Duodenal mucosa (tissue), 2 donors: ENCODE measurements at regions not wholly inside any gene's neighbourhood (a gene's known extent, or its start where the extent isn't known, plus 50 kb on each side); places are given as distances from the start of the nearest gene placed in this dataset.

Source experiments
- H3K27ac ChIP-seq: one replicate; pipeline ENCODE4 v1.7.0; 2013; ENCODE audit warnings: low read depth, low read length
- H3K27me3 ChIP-seq, 2 donors: one replicate each; pipeline ENCODE4 v1.7.0; 2013; ENCODE audit warnings: low read length in 2 of 2, control low read depth in 1 of 2; ENCODE audit not compliant: insufficient read depth in 2 of 2, control insufficient read depth in 1 of 2
- H3K36me3 ChIP-seq, 2 donors: one replicate each; pipeline ENCODE4 v1.7.0; 2013; ENCODE audit warnings: low read length in 2 of 2, control low read depth in 1 of 2; ENCODE audit not compliant: insufficient read depth in 2 of 2, control insufficient read depth in 1 of 2
- H3K4me1 ChIP-seq, 2 donors: one replicate each; pipeline ENCODE4 v1.7.0; 2013; ENCODE audit warnings: low read length in 2 of 2, control low read depth in 1 of 2; ENCODE audit not compliant: insufficient read depth in 2 of 2, control insufficient read depth in 1 of 2
- H3K4me3 ChIP-seq, 2 donors: one replicate each; pipeline ENCODE4 v1.7.0; 2013; ENCODE audit warnings: low read length in 2 of 2, low read depth in 1 of 2
- H3K9ac ChIP-seq, 2 donors: one replicate each; pipeline ENCODE4 v1.7.0; 2013; ENCODE audit warnings: low read length in 2 of 2, low read depth in 1 of 2
- H3K9me3 ChIP-seq, 2 donors: one replicate each; pipeline ENCODE4 v1.7.0; 2013; ENCODE audit warnings: low read length in 2 of 2, control low read depth in 1 of 2; ENCODE audit not compliant: control insufficient read depth in 1 of 2

DNA sequence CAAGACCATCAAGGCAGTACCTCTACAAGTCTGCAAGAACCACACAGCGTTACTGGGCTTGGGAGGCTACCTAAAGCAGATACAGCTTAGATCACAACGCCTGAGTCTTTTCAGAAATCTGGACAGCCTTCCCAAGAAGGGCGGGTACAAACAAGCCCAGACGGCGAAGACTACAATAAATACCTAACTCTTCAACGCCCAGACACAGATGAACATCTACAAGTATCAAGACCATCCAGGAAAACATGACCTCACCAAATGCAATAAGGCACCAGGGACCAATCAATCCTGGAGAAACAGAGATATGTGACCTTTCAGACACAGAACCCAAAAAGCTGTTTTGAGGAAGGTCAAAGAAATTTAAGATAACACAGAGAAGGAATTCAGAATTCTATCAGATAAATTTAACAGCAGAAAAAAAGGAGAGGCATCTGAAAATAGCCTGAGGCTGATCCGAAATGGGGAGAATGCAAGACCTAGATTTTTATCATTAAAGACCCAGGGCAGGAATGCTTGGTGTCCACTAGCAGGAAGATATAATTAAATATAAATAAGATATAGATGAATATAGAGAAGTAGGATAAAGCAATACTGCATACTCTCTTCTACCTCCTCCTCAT lies 131.7 kb upstream of the COL21A1 start:
- H3K27ac ChIP-seq, result no peak overlapping the region

DNA sequence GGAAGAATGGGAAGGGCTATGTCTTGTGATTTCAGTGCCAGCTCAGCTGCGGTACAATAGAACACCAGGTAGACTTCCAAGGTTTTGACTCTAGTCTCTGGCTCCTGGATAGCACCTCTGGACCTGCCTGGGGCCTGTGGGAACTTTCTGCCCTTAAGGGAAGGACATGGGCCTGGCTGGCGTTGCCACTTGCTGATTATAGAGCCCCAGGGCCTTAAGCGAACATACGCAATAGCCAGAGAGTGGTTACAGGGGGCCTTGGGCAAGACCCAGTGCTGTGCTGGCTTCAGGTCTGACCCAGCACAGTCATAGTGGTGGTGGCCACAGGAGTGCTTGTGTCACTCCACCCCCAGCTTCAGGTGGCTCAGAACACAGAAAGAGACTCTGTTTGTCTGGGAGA lies 131.1 kb upstream of the COL21A1 start:
- Histone ChIP-seq H3K4me3 (no peak overlapping the region), H3K27me3 (no peaks in the 10 kb centered on the region), H3K9ac (no peak overlapping the region), H3K27ac (no peak overlapping the region), H3K4me1 (peaks cover 0 to 7% of the 10 kb centered on the region in 2 donors), H3K36me3 (no peaks in the 10 kb centered on the region), H3K9me3 (no peaks in the 10 kb centered on the region)

More for the DNA sequence above, 131.7 kb upstream of the COL21A1 start:
- H3K36me3 ChIP-seq, result no peaks in the 10 kb centered on the region
- no peak overlapping the region for H3K4me3 ChIP-seq
- H3K27me3 ChIP-seq, result no peaks in the 10 kb centered on the region
- H3K9me3 ChIP-seq, result no peaks in the 10 kb centered on the region
- H3K4me1 ChIP-seq, result peaks cover 0 to 7% of the 10 kb centered on the region in 2 donors
- no peak overlapping the region for H3K9ac ChIP-seq

DNA sequence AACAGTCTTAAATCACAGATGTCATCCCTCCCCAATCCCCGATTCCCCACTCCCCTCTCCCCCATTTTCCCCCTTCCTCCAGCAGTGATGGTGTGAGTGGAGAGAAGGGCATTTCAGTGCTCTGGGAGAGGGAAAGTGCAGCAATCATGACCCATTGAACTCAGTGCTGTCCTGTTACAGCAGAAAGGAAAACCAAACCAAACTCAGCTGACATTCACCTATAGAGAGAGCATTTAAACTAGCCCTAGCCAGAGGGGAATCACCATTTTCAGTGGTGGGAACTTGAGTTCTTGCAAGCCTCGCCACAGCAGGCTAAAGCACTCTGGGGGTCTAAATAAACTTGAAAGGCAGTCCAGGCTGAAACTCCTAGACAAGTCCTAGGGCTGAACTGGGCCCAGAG lies 129.9 kb upstream of the COL21A1 start:
- Histone ChIP-seq H3K27me3 (no peaks in the 10 kb centered on the region), H3K36me3 (no peaks in the 10 kb centered on the region), H3K4me1 (peaks cover 0 to 10% of the 10 kb centered on the region in 2 donors), H3K27ac (no peak overlapping the region), H3K9me3 (no peaks in the 10 kb centered on the region), H3K9ac (no peak overlapping the region), H3K4me3 (no peak overlapping the region)

DNA sequence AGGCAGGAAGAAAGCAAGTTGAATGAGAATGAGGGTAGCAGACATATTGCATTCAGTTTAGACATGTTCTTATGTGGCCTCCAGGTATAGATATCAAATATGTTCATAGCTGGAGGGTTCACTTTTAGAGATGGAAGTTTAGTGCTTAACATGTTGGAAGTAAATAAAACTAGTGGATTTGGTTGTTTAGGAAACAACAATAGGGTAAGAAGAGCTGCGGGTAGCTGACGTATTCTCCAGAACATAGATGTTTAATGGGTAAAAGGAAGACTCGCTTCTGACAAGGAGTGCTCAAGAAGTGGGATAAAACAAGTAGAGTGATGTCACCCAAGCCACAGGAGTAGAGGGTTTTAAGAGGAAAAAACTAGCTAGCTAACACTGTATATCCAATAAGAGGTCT lies 128.4 kb upstream of the COL21A1 start:
- H3K9me3 ChIP-seq, result no peaks in the 10 kb centered on the region
- H3K4me3 ChIP-seq, result no peak overlapping the region
- H3K27ac ChIP-seq, result no peak overlapping the region
- H3K4me1 ChIP-seq, result peaks cover 8 to 18% of the 10 kb centered on the region in 2 donors
- no peaks in the 10 kb centered on the region for H3K27me3 ChIP-seq
- H3K9ac ChIP-seq, result no peak overlapping the region
- H3K36me3 ChIP-seq, result no peaks in the 10 kb centered on the region

DNA sequence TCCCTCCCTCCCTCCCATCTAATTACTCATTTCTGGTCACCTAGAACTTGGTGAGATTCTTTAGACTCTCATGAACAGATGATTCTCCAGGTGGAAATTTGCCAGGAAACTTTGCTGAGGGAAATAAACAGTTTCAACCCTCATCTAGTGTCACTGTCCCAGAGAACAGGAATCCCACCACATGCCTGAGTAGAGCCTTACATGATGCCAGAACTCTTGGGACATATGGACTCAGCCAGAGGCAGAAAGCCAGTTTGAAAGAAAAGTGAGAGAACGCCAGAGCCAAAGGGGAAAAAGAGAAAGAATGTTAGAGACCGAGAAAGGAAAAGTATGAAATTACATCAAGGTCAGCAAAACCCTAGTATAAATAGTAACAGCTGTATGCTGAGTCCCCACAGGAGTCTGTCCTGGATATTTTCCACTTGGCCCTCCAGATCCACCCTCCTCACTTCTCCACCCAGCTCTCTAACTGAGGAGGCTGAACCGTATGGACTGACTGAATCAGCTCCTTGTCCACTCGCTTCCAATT lies 127.5 kb upstream of the COL21A1 start:
- H3K27me3 ChIP-seq, result no peaks in the 10 kb centered on the region
- H3K4me1 ChIP-seq, result peaks cover 15 to 27% of the 10 kb centered on the region in 2 donors
- no peak overlapping the region for H3K27ac ChIP-seq
- H3K4me3 ChIP-seq, result no peak overlapping the region
- no peaks in the 10 kb centered on the region for H3K9me3 ChIP-seq
- H3K36me3 ChIP-seq, result no peaks in the 10 kb centered on the region
- no peak overlapping the region for H3K9ac ChIP-seq

DNA sequence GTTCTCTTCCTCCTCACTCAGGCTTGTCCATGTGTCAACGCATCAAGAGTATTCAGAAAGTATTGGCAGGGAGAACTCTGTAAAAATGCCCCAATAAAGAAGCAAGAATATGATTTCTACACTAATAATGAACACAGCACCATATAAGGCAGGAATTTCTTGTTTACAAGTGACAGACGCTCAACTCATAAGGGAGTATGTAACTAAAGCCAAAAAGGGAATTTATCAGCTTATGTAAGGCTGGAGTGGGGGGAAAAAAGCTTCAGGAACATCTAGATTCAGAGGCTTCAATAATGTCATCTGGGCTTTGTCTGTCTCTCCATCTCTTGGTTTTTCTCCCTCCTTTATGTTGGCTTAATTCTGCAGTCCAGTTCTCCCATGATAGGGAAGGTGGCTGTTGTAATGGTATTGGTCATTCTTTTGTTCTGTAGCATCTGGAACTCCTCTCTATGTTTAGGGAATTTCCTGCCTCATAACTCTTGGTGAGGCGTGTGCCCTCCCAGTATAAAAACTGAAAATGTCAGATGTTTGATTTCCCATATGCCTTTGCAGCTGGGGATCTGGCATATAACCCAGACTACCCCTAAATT lies 125.1 kb upstream of the COL21A1 start:
- peak overlapping the region; percentile 43 for H3K27ac ChIP-seq
- H3K9ac ChIP-seq, result no peak overlapping the region

DNA sequence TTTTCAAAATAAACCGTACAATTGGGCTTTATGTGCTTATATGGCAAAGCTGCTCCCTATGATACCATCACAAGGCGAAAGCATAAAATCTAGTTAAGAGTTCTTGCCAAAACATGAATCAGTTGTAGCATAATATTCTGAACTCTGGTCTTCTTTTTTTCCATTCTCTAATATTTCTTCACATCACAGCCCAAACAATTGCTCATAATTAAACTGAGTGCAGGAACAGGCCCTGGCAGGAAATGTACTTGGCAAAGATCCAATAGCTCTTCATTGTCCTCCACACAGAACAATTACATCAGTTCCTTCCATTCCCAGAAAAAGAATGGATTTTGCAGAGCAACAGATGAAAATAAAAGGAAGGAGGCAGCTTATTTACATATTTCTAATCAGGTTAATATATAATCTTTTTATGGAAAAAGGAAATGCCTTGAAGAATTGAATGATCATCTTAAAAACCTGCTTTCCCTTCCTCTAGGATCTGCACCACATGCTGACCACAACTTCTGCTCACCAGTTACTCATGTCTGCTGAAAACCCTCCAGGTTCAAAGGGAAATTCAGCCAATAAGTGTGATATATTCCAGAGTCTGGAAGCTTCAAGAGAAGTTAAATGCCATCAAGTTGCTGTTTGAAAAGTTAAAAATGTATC lies 123.3 kb upstream of the COL21A1 start:
- Histone ChIP-seq H3K27ac (peak overlapping the region; percentile 51), H3K4me1 (peaks cover 15 to 35% of the 10 kb centered on the region in 2 donors)

More for the DNA sequence above, 125.1 kb upstream of the COL21A1 start:
- no peaks in the 10 kb centered on the region for H3K36me3 ChIP-seq
- H3K4me1 ChIP-seq, result peaks cover 15 to 35% of the 10 kb centered on the region in 2 donors
- H3K27me3 ChIP-seq, result no peaks in the 10 kb centered on the region
- no peak overlapping the region for H3K4me3 ChIP-seq
- no peaks in the 10 kb centered on the region for H3K9me3 ChIP-seq

DNA sequence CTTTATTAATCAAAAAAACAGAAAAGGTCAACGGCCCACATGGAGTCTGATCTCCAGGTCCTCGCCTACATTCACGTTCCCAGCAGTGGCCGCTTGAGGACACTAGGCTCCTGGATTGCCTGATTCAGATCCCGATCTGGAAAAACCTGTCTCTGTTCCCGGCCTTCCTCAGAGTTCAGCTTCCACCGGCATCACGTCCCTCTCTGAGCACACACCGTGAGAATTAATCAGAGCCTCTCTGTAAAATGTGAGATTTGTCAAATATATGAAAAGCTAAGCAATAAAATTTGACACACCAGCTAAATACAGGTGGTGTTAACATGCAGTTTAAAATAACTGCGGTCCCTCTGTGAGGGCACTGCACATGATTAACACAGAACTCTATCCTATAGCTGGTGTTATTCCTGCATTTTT lies 122.8 kb upstream of the COL21A1 start:
- Histone ChIP-seq H3K9me3 (no peaks in the 10 kb centered on the region), H3K27me3 (no peaks in the 10 kb centered on the region), H3K36me3 (no peaks in the 10 kb centered on the region), H3K4me1 (peaks cover 15 to 35% of the 10 kb centered on the region in 2 donors), H3K9ac (peak overlapping the region in 1 of 2 donors; percentile 39), H3K4me3 (no peak overlapping the region), H3K27ac (peak overlapping the region; percentile 51)

More for the DNA sequence above, 123.3 kb upstream of the COL21A1 start:
- Histone ChIP-seq H3K4me3 (no peak overlapping the region), H3K27me3 (no peaks in the 10 kb centered on the region), H3K36me3 (no peaks in the 10 kb centered on the region), H3K9ac (peak overlapping the region in 1 of 2 donors; percentile 39), H3K9me3 (no peaks in the 10 kb centered on the region)

DNA sequence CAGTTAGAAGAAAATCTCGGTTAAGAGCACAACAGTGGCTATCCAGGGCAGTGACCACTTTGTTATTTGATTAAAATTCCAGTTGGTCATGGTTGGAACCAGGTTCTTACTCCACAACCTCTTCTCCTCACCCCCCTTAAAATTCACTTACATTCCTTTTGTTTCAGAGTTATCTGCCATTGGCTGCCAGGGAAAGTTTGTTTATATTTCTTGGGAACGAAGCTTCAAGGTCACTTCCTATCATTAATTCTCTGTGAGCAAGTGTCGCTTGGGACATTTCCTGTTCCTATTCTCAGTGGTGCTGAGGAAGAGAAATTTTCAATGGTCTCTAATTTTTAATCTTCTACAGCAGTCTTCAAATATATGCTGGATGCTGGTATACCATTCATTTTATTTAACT lies 121.1 kb upstream of the COL21A1 start:
- Histone ChIP-seq H3K27me3 (no peaks in the 10 kb centered on the region), H3K4me3 (no peak overlapping the region), H3K27ac (no peak overlapping the region), H3K36me3 (no peaks in the 10 kb centered on the region), H3K9ac (no peak overlapping the region), H3K4me1 (peaks cover 15 to 35% of the 10 kb centered on the region in 2 donors), H3K9me3 (no peaks in the 10 kb centered on the region)

DNA sequence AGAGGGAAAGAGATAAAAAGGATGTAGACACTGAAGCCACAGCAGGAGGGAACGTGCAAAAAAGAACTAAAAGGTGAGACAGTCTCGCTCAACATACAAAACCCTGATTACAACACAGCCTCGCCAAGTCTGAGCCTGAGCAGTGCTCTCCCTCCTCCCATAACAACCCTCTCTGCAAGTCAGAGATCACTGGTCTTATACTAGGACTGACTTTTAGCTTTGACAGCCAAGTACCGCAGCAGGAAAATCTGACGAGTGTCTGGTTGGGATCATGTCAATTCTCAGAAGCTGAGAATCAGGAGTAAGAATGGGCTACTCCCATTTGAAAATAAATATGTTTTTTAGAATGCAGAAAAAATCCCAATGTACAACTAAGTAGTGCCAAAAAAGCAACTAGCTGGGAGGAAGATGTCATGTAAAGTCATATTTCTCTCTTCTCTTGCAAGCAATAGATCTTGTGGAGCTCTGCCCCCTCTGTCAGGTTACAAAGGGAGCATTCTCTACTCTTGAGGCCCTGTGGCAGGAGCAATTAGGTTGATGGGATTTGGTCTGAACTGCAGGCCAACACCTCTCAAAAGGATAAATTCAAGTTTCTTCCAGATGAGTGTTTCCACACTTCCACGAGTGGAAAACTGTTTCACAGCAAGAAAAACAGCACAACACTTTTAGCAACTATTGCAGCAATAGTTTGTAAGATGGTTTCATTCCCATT lies 118.9 kb upstream of the COL21A1 start:
- peaks cover 12 to 22% of the 10 kb centered on the region in 2 donors for H3K4me1 ChIP-seq
- H3K9ac ChIP-seq, result no peak overlapping the region
- no peaks in the 10 kb centered on the region for H3K9me3 ChIP-seq
- H3K36me3 ChIP-seq, result no peaks in the 10 kb centered on the region
- no peaks in the 10 kb centered on the region for H3K27me3 ChIP-seq
- H3K27ac ChIP-seq, result no peak overlapping the region
- H3K4me3 ChIP-seq, result no peak overlapping the region
